ENCODE measurements at regions not wholly inside any gene's neighbourhood (a gene's known extent, or its start where the extent isn't known, plus 50 kb on each side); places are given as distances from the start of the nearest gene placed in this dataset.

DNA sequence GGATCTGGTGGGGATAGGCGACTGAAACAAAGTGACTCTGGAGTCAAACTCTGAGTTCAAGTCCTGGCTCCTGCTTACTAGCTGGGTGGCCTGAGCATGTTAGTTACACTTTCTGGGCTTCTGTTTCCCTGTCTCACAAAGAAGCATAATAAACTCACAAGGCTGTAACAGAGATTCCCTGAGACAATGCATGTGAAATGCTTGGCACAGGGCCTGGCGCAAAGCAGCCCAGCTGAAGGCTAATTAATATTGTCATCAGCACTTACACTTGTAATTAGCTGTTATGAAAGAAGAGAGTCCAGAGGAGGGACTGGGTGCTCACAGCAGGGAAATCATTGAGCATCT is 64.1 kb upstream of the SPOCK1 start:
- no peak overlapping the region for H3K4me3 ChIP-seq (replicated peaks; ENCODE audit: low read depth, low read length)
- DNase-seq (ENCODE audit: extremely low read depth, low read depth): no peak
- TF ChIP-seq, protein P1, sequence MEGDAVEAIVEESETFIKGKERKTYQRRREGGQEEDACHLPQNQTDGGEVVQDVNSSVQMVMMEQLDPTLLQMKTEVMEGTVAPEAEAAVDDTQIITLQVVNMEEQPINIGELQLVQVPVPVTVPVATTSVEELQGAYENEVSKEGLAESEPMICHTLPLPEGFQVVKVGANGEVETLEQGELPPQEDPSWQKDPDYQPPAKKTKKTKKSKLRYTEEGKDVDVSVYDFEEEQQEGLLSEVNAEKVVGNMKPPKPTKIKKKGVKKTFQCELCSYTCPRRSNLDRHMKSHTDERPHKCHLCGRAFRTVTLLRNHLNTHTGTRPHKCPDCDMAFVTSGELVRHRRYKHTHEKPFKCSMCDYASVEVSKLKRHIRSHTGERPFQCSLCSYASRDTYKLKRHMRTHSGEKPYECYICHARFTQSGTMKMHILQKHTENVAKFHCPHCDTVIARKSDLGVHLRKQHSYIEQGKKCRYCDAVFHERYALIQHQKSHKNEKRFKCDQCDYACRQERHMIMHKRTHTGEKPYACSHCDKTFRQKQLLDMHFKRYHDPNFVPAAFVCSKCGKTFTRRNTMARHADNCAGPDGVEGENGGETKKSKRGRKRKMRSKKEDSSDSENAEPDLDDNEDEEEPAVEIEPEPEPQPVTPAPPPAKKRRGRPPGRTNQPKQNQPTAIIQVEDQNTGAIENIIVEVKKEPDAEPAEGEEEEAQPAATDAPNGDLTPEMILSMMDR (IDR thresholded peaks at IDR 0.05; ENCODE audit: low read depth, low read length, missing control alignments): no peak

GRCh38 chr5:137561608-137562007 is 62.5 kb upstream of the SPOCK1 start:
- TF ChIP-seq, protein P1 (IDR thresholded peaks at IDR 0.05; ENCODE audit: low read depth, low read length, missing control alignments): no peak
- DNase-seq (ENCODE audit: extremely low read depth, low read depth): no peak
- no peak overlapping the region for H3K4me3 ChIP-seq (replicated peaks; ENCODE audit: low read depth, low read length)

DNA sequence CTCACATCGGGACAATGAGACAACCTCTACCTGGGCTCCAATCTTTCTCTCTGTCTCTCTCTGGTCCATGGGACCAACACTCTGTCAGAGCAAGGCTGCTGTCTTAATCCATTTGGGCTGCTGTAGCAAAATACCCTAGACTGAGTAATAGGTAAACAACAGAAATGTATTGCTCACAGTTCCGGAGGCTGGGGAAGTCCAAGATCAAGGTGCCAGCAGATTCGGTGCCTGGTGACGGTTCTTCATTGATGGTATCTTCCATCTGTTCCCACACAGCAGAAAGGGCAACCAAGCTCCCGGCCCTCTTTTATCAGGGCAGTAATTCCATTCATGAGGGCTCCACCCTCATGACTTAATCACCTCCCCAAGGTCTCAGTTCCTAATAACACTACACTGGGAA is 61.3 kb upstream of the SPOCK1 start:
- no peak overlapping the region for H3K4me3 ChIP-seq (replicated peaks; ENCODE audit: low read depth, low read length)
- TF ChIP-seq, protein P1 (IDR thresholded peaks at IDR 0.05; ENCODE audit: low read depth, low read length, missing control alignments): no peak
- DNase-seq (ENCODE audit: extremely low read depth, low read depth): no peak
